ENCODE measurements at regions not wholly inside any gene's neighbourhood (a gene's known extent, or its start where the extent isn't known, plus 50 kb on each side); places are given as distances from the start of the nearest gene placed in this dataset.

GRCh38 chr20:58011947-58012610, 216.4 kb downstream of the ANKRD60 start:
- CTCF ChIA-PET, result no interaction called here
- BruUV-seq (replicated peaks), result no TSS peak
- POLR2A ChIA-PET, result no interaction called here

GRCh38 chr20:58011106-58011946, 217.1 kb downstream of the ANKRD60 start:
- H2AFZ ChIP-seq (ENCODE audit: low read depth, low read length, poor library complexity, severe bottlenecking), result no peak overlapping the region
- no peak overlapping the region for H3K4me2 ChIP-seq (ENCODE audit: low read length)
- TF ChIP-seq ELF1 (IDR thresholded peaks at IDR 0.05; ENCODE audit: borderline replicate concordance, low read depth) (no peak), ZFX (IDR thresholded peaks at IDR 0.05) (no peak), CBX3 (IDR thresholded peaks at IDR 0.05; ENCODE audit: low read depth) (no peak), REST (IDR thresholded peaks at IDR 0.05; ENCODE audit: low read depth) (no peak), RAD21 (IDR thresholded peaks at IDR 0.05; ENCODE audit: low read depth) (no peak)
- POLR2A ChIA-PET, result no interaction called here
- no peak overlapping the region for H3K9ac ChIP-seq (ENCODE audit: low read length)
- no peak overlapping the region for H3K27ac ChIP-seq (ENCODE audit: low read depth, low read length)
- intact Hi-C loops (cut with micrococcal nuclease), result no loop called here
- no peaks in the 10 kb centered on the region for H3K79me2 ChIP-seq (ENCODE audit: insufficient read depth, low read length)
- peaks cover 0 to 19% of the 10 kb centered on the region in 2 experiments; a peak in 2 of 4 replicates for H3K4me1 ChIP-seq (ENCODE audit: control insufficient read depth in 1 of 2, insufficient read depth in 2 of 2, low read length in 2 of 2)
- H3K36me3 ChIP-seq (ENCODE audit: control insufficient read depth in 1 of 2, insufficient read depth in 2 of 2, low read length in 2 of 2), result no peaks in the 10 kb centered on the region
- no peak for ATAC-seq
- H3K9me3 ChIP-seq (ENCODE audit: control insufficient read depth in 1 of 2, insufficient read depth in 1 of 2, low read depth in 1 of 2, low read length in 2 of 2), result no peaks in the 10 kb centered on the region
- CTCF ChIA-PET, result no interaction called here
- no peaks in the 10 kb centered on the region for H4K20me1 ChIP-seq (ENCODE audit: insufficient read depth)
- no peak overlapping the region for H3K4me3 ChIP-seq (replicated peaks in 1 of 2; ENCODE audit: low read depth in 1 of 2, low read length in 2 of 2)
- RAD21 ChIA-PET (ENCODE audit: low non-redundant PET in 1 of 2, low total read pairs in 2 of 2, uncharacterized antibody in 2 of 2, unreplicated experiment in 2 of 2), result no interaction called here
- BruUV-seq (replicated peaks), result no TSS peak
- DNase-seq (ENCODE audit: low read depth, low spot score), result no peak
- no peaks in the 10 kb centered on the region for H3K9me2 ChIP-seq (ENCODE audit: insufficient read depth)
- H3K27me3 ChIP-seq (ENCODE audit: insufficient read depth, low read length), result peaks cover 25% of the 10 kb centered on the region

More at GRCh38 chr20:58011947-58012610, 216.4 kb downstream of the ANKRD60 start:
- Histone ChIP-seq H3K9me2 (ENCODE audit: insufficient read depth) (no peaks in the 10 kb centered on the region), H3K4me2 (ENCODE audit: low read length) (no peak overlapping the region), H3K9me3 (ENCODE audit: control insufficient read depth in 1 of 2, insufficient read depth in 1 of 2, low read depth in 1 of 2, low read length in 2 of 2) (no peaks in the 10 kb centered on the region), H3K36me3 (ENCODE audit: control insufficient read depth in 1 of 2, insufficient read depth in 2 of 2, low read length in 2 of 2) (no peaks in the 10 kb centered on the region), H3K27ac (ENCODE audit: low read depth, low read length) (no peak overlapping the region), H2AFZ (ENCODE audit: low read depth, low read length, poor library complexity, severe bottlenecking) (no peak overlapping the region), H3K9ac (ENCODE audit: low read length) (no peak overlapping the region), H3K4me3 (replicated peaks in 1 of 2; ENCODE audit: low read depth in 1 of 2, low read length in 2 of 2) (no peak overlapping the region), H3K79me2 (ENCODE audit: insufficient read depth, low read length) (no peaks in the 10 kb centered on the region), H4K20me1 (ENCODE audit: insufficient read depth) (no peaks in the 10 kb centered on the region), H3K27me3 (ENCODE audit: insufficient read depth, low read length) (peaks cover 30% of the 10 kb centered on the region), H3K4me1 (ENCODE audit: control insufficient read depth in 1 of 2, insufficient read depth in 2 of 2, low read length in 2 of 2) (peaks cover 0 to 26% of the 10 kb centered on the region in 2 experiments; a peak in 2 of 4 replicates)
- intact Hi-C loops (cut with micrococcal nuclease), result no loop called here
- no peak for ATAC-seq
- RAD21 ChIA-PET (ENCODE audit: low non-redundant PET in 1 of 2, low total read pairs in 2 of 2, uncharacterized antibody in 2 of 2, unreplicated experiment in 2 of 2), result no interaction called here
- DNase-seq (ENCODE audit: low read depth, low spot score), result no peak
- no peak for TF ChIP-seq RAD21 (IDR thresholded peaks at IDR 0.05; ENCODE audit: low read depth)
- TF ChIP-seq, protein P1, sequence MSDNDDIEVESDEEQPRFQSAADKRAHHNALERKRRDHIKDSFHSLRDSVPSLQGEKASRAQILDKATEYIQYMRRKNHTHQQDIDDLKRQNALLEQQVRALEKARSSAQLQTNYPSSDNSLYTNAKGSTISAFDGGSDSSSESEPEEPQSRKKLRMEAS (IDR thresholded peaks at IDR 0.05), result no peak
- no peak for TF ChIP-seq EZH2phosphoT487 (IDR thresholded peaks at IDR 0.05; ENCODE audit: borderline replicate concordance)
- TF ChIP-seq SP1 (IDR thresholded peaks at IDR 0.05; ENCODE audit: low read depth), result no peak
- TF ChIP-seq ATF3 (IDR thresholded peaks at IDR 0.05), result no peak
- no peak for TF ChIP-seq ELF1 (IDR thresholded peaks at IDR 0.05; ENCODE audit: borderline replicate concordance, low read depth)

Data from HCT116 (cell line).